B cell (primary cell): ENCODE measurements at regions not wholly inside any gene's neighbourhood (a gene's known extent, or its start where the extent isn't known, plus 50 kb on each side); places are given as distances from the start of the nearest gene placed in this dataset.

Experiments used
- ATAC-seq: fragments of 200-7000 bp; cut with Tn5 transposase; one replicate; pipeline ENCODE4 v1.10.0; 2021; ENCODE audit warnings: low read depth, mild to moderate bottlenecking, moderate number of reproducible peaks, moderate library complexity
- CTCF ChIA-PET: fragments of 350-600 bp; sonication (Branson Sonifier 250); formaldehyde crosslinking; loops from one replicate; lab custom pipeline; 2021; ENCODE audit warnings: antibody characterized with exemption, inconsistent platforms; lab: Charles Lee
- POLR2A ChIA-PET: fragments of 350-600 bp; sonication (Branson Sonifier 250); formaldehyde crosslinking; loops from one replicate; lab custom pipeline; 2021; ENCODE audit warnings: antibody characterized with exemption; lab: Charles Lee
- DNase-seq: peaks from one replicate; pipeline ENCODE4 v3.0.0; 2013
- H2AFZ ChIP-seq: 2 replicates; pipeline ENCODE4 v1.6.1; 2012; ENCODE audit warnings: mild to moderate bottlenecking, low read depth, low read length; ENCODE audit not compliant: insufficient read depth, poor library complexity, severe bottlenecking
- H3K27ac ChIP-seq, 2 donors: 1 replicate in 1 of 2; 2 replicates in 1 of 2; pipeline ENCODE4 v1.5.1; 2012 to 2013; ENCODE audit warnings: low read length in 2 of 2, mild to moderate bottlenecking in 2 of 2, moderate library complexity in 1 of 2
- H3K27me3 ChIP-seq, 4 experiments: fragments of 200-600 bp in 1 of 4; sonication (generic) in 1 of 4; replicated peaks in 1 of 4; 1 replicate in 2 of 4; 2 replicates in 2 of 4; pipeline versions ENCODE4 v1.6.1 to v1.7.0; 2013 to 2016; ENCODE audit warnings: low read length in 3 of 4, mild to moderate bottlenecking in 2 of 4, mixed read lengths in 1 of 4, moderate library complexity in 1 of 4; ENCODE audit not compliant: insufficient read depth in 4 of 4, control insufficient read depth in 3 of 4; ENCODE audit errors: control extremely low read depth in 1 of 4
- H3K36me3 ChIP-seq, 2 experiments: replicated peaks in 1 of 2; 1 replicate in 1 of 2; 2 replicates in 1 of 2; pipeline versions ENCODE4 v1.6.1 to v1.7.1; 2013; ENCODE audit warnings: low read length in 1 of 2; ENCODE audit not compliant: insufficient read depth in 2 of 2, control insufficient read depth in 1 of 2; ENCODE audit errors: control extremely low read depth in 1 of 2, extremely low read depth in 1 of 2
- H3K4me1 ChIP-seq, 2 donors: fragments of 200-600 bp in 1 of 2; sonication (generic) in 1 of 2; 1 replicate in 1 of 2; 2 replicates in 1 of 2; pipeline versions ENCODE4 v1.5.1 to v1.6.1; 2013 to 2017; ENCODE audit warnings: low read length in 2 of 2; ENCODE audit not compliant: control insufficient read depth in 2 of 2, insufficient read depth in 2 of 2
- H3K4me2 ChIP-seq: replicated peaks from 2 replicates; pipeline ENCODE3; 2012; ENCODE audit warnings: mild to moderate bottlenecking, low read depth, low read length; ENCODE audit not compliant: poor library complexity, severe bottlenecking
- H3K4me3 ChIP-seq, 5 experiments: fragments of 200-600 bp in 1 of 5; sonication (generic) in 1 of 5; 1 replicate in 3 of 5; 2 replicates in 2 of 5; pipeline versions ENCODE4 v1.5.1 to v1.7.0; 2011 to 2016; ENCODE audit warnings: low read length in 4 of 5, mild to moderate bottlenecking in 4 of 5, low read depth in 2 of 5, control low read depth in 1 of 5, moderate library complexity in 1 of 5; ENCODE audit not compliant: insufficient read depth in 1 of 5; ENCODE audit errors: control extremely low read depth in 1 of 5, extremely low read depth in 1 of 5
- H3K79me2 ChIP-seq: fragments of 200-600 bp; sonication (generic); one replicate; pipeline ENCODE4 v1.6.0; 2016; ENCODE audit warnings: low read length; ENCODE audit not compliant: control insufficient read depth, insufficient read depth
- H3K9ac ChIP-seq: fragments of 200-600 bp; sonication (generic); 2 replicates; pipeline ENCODE4 v1.6.1; 2017; ENCODE audit warnings: mild to moderate bottlenecking, low read length, moderate library complexity
- H3K9me3 ChIP-seq, 3 donors: one replicate each; pipeline versions ENCODE4 v1.6.1 to v1.7.1; 2013; ENCODE audit warnings: low read length in 2 of 3; ENCODE audit not compliant: control insufficient read depth in 2 of 3, insufficient read depth in 1 of 3; ENCODE audit errors: control extremely low read depth in 1 of 3
- H4K20me1 ChIP-seq: 2 replicates; pipeline ENCODE4 v1.6.0; 2012; ENCODE audit warnings: mild to moderate bottlenecking, low read length; ENCODE audit not compliant: insufficient read depth, control insufficient read depth, poor library complexity, severe bottlenecking
- H3K27ac Mint-ChIP-seq: one replicate; pipeline ENCODE4 v1.8.0; 2021; ENCODE audit warnings: mixed read lengths
- H3K27me3 Mint-ChIP-seq: one replicate; pipeline ENCODE4 v1.8.0; 2021; ENCODE audit warnings: mixed read lengths
- H3K4me1 Mint-ChIP-seq: one replicate; pipeline ENCODE4 v1.8.0; 2021; ENCODE audit warnings: mixed read lengths
- H3K4me3 Mint-ChIP-seq: one replicate; pipeline ENCODE4 v1.8.0; 2021; ENCODE audit warnings: mixed read lengths
- H3K9me3 Mint-ChIP-seq: one replicate; pipeline ENCODE4 v1.8.0; 2022; ENCODE audit warnings: mixed read lengths; ENCODE audit not compliant: insufficient read depth
- EZH2 ChIP-seq: IDR thresholded peaks from 2 replicates; pipeline ENCODE4 v1.6.1; 2012; ENCODE audit warnings: borderline replicate concordance, low read depth, mild to moderate bottlenecking, moderate library complexity, low read length; ENCODE audit not compliant: insufficient read depth, poor library complexity, severe bottlenecking
- WGBS: methylation state at CpG from one replicate; pipeline ENCODE4 v1.1.5; 2013; ENCODE audit warnings: missing lambda C conversion rate; ENCODE audit not compliant: insufficient coverage; 5-methylcytosine and 5-hydroxymethylcytosine counted together
- intact Hi-C: fragments of 100-400 bp; cut with micrococcal nuclease; formaldehyde crosslinking; loops from one replicate; pipeline ENCODE4 v1.10.0; 2022
- TF ChIP-seq, protein P1 (sequence below): fragments of 200-600 bp; IDR thresholded peaks from one replicate; pipeline ENCODE4 v1.8.0; 2022; ENCODE audit warnings: antibody characterized with exemption, mild to moderate bottlenecking

DNA sequence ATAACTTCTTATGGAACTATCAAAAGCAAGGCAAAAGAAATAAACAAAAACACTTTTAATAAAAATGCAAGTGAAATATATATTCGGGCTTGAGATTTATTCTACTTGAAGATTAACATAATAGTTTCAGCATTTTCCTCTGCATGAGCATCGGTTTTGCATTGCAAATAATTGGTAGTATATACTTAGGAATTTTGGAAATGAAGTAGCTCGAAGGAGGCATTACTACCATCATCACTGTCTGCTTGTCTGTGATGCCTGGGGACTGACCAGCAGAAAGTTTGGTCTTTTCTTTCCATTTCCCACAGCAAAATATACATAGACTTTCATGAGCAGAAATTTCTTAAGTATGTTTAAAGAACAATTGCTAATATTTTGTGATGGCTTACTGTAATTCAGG, 570.7 kb downstream of the HTR1B start:
- H3K27ac Mint-ChIP-seq, result no peak overlapping the region
- H3K9me3 Mint-ChIP-seq, result peaks cover 13% of the 10 kb centered on the region
- ChIA-PET CTCF (no interaction called here), POLR2A (no interaction called here)
- Histone ChIP-seq H3K79me2 (no peaks in the 10 kb centered on the region), H2AFZ (no peak overlapping the region), H3K4me1 (no peaks in the 10 kb centered on the region), H3K36me3 (no peaks in the 10 kb centered on the region), H3K4me3 (no peak overlapping the region), H3K27me3 (no peaks in the 10 kb centered on the region), H4K20me1 (no peaks in the 10 kb centered on the region), H3K27ac (no peak overlapping the region), H3K4me2 (no peak overlapping the region), H3K9ac (no peak overlapping the region), H3K9me3 (peaks cover 0 to 5% (median 0%) of the 10 kb centered on the region in 3 donors)
- no peak for TF ChIP-seq EZH2
- TF ChIP-seq, protein P1, sequence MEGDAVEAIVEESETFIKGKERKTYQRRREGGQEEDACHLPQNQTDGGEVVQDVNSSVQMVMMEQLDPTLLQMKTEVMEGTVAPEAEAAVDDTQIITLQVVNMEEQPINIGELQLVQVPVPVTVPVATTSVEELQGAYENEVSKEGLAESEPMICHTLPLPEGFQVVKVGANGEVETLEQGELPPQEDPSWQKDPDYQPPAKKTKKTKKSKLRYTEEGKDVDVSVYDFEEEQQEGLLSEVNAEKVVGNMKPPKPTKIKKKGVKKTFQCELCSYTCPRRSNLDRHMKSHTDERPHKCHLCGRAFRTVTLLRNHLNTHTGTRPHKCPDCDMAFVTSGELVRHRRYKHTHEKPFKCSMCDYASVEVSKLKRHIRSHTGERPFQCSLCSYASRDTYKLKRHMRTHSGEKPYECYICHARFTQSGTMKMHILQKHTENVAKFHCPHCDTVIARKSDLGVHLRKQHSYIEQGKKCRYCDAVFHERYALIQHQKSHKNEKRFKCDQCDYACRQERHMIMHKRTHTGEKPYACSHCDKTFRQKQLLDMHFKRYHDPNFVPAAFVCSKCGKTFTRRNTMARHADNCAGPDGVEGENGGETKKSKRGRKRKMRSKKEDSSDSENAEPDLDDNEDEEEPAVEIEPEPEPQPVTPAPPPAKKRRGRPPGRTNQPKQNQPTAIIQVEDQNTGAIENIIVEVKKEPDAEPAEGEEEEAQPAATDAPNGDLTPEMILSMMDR, result no peak
- no CpG with 5 or more reads among the region's 3 CpGs for WGBS
- no peak for DNase-seq
- H3K4me1 Mint-ChIP-seq, result no peaks in the 10 kb centered on the region
- H3K27me3 Mint-ChIP-seq, result no peaks in the 10 kb centered on the region
- intact Hi-C loops, result no loop called here
- H3K4me3 Mint-ChIP-seq, result no peak overlapping the region
- ATAC-seq, result no peak

DNA sequence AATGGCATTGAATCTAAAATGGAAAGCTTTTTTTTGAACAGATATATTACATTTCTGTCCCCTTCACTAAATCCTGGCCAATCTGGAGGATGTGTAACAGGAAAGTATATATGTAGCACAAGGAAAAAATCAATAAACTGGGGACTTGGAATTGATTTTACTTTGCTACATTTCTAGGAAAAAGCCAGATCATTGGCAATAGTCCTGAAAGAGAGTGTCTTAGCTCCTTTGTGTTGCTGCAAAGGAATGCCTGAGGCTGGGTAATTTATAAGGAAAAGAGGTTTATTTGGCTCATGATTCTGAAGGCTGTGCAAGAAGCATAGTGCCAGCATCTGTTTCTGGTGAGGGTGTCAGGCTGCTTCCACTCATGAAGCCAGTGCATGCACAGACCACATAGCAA, 574.9 kb downstream of the HTR1B start:
- Histone ChIP-seq H3K27ac (no peak overlapping the region), H3K4me2 (no peak overlapping the region), H2AFZ (no peak overlapping the region), H3K36me3 (no peaks in the 10 kb centered on the region), H3K4me3 (no peak overlapping the region), H3K79me2 (no peaks in the 10 kb centered on the region), H3K9me3 (no peaks in the 10 kb centered on the region), H3K9ac (no peak overlapping the region), H4K20me1 (no peaks in the 10 kb centered on the region), H3K4me1 (no peaks in the 10 kb centered on the region), H3K27me3 (no peaks in the 10 kb centered on the region)
- ChIA-PET CTCF (no interaction called here), POLR2A (no interaction called here)
- intact Hi-C loops, result no loop called here
- H3K4me1 Mint-ChIP-seq, result no peaks in the 10 kb centered on the region
- ATAC-seq, result no peak
- no peak for DNase-seq
- no peak overlapping the region for H3K4me3 Mint-ChIP-seq
- peaks cover 2% of the 10 kb centered on the region for H3K9me3 Mint-ChIP-seq
- no peaks in the 10 kb centered on the region for H3K27me3 Mint-ChIP-seq
- no peak for TF ChIP-seq EZH2
- no peak overlapping the region for H3K27ac Mint-ChIP-seq
